ENCODE measurements at regions not wholly inside any gene's neighbourhood (a gene's known extent, or its start where the extent isn't known, plus 50 kb on each side); places are given as distances from the start of the nearest gene placed in this dataset.

DNA sequence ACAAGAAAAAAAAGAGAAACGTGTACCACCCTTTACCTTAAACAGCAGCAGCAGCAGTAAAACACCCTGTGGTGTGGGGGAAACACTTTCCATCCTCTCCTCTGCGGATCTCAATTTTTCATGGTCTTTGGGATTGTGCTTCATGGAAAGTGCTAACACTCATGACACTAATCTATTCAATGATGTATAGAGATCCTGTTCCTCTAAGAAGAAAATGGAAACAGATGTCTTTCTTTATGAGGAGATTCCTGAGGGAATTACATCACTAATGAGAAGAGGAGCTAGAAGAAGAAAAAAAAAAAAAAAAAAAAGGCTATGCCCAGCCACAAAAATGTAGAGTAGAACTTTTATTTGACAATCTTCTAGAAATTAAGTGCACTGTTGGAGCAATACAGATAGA, 62.9 kb upstream of the NDST3 start:
- no peak for DNase-seq

DNA sequence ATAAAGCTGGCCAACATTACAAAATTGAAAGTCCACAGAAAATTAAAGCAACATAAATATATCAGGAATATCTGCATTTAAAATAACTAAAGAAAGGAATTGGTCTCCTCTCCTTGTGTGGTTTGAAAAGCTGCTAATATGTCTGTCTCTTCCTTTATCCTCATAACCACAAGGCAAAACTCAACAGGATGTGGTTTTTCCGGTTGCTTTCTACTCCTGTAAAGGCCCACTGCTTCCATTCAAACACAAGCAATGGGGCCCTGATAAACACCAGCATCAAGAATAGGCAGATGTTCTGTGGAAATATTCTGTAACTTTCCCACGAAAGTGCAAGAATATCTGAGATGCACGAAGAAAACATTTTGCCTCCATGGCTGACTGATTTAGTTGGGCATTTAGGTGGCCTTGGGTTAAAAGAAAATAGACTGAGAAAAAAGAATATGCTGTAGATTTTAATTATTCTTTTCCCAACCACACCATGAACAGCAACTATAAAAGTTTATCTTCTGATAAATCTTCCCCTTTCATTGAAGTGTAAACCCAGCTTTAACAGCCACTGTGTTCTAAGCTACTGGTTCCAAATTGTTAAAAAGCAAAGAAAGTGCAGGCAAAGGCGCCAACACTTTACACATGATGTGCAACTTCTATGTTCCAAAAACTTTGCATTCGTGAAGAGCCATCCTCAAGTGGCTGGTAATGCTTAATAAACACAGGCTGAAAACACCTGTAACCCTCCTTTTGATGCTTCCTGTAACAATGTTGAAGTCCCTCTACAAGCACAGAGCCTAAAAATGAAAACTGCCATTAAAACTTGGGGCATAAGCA, 50.5 kb upstream of the NDST3 start:
- peak; percentile 15 for DNase-seq

DNA sequence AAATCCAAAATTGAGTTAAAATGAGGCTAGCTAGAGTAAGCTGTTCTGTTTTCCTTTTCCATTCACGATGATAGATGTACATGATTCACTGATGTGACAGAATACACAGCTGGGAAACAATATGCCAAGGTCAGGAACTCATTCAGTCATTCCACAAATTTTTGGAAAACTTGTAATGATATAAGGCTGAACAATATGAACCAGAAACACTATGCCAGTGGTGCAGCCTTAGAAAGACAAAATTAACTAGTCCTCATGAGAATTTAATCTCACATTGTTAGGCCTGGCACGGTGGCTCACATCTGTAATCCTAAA, 50.0 kb upstream of the NDST3 start:
- DNase-seq: no peak

Measured in HCEC 1CT (cell line).